ENCODE measurements at regions not wholly inside any gene's neighbourhood (a gene's known extent, or its start where the extent isn't known, plus 50 kb on each side); places are given as distances from the start of the nearest gene placed in this dataset.
"Not testable (repeated sequence)": the region's sequence is repeated elsewhere in the genome, so short reads cannot be mapped to it uniquely, and the experiment has no call there.

GRCh38 chr20:1735417-1736089, 78.0 kb upstream of the SIRPG start:
- H3K4me3 ChIP-seq (ENCODE audit: low read length) = no peak overlapping the region
- no peaks in the 10 kb centered on the region for H3K9me3 ChIP-seq (ENCODE audit: control insufficient read depth, low read length)
- H3K27me3 ChIP-seq (replicated peaks; ENCODE audit: control insufficient read depth, insufficient read depth, low read length) = peaks cover 3% of the 10 kb centered on the region
- H3K9ac ChIP-seq (ENCODE audit: low read length) = no peak overlapping the region
- no peaks in the 10 kb centered on the region for H3K4me1 ChIP-seq (ENCODE audit: control insufficient read depth, insufficient read depth, low read length)
- H3K36me3 ChIP-seq (ENCODE audit: control insufficient read depth, insufficient read depth, low read length, severe bottlenecking) = no peaks in the 10 kb centered on the region
- DNase-seq (ENCODE audit: low read depth) = no peak

- H3K36me3 ChIP-seq (ENCODE audit: control insufficient read depth, insufficient read depth, low read length, severe bottlenecking) = no peaks in the 10 kb centered on the region
- no peaks in the 10 kb centered on the region for H3K4me1 ChIP-seq (ENCODE audit: control insufficient read depth, insufficient read depth, low read length)
- H3K9me3 ChIP-seq (ENCODE audit: control insufficient read depth, low read length) = no peaks in the 10 kb centered on the region
- no peak for DNase-seq (ENCODE audit: low read depth)
- no peak overlapping the region for H3K9ac ChIP-seq (ENCODE audit: low read length)
- H3K27me3 ChIP-seq (replicated peaks; ENCODE audit: control insufficient read depth, insufficient read depth, low read length) = peaks cover 3% of the 10 kb centered on the region
- no peak overlapping the region for H3K4me3 ChIP-seq (ENCODE audit: low read length)
Measured at GRCh38 chr20:1734269-1734858, 76.8 kb upstream of the SIRPG start.

- not testable (repeated sequence) for H3K4me3 ChIP-seq (ENCODE audit: low read length); H3K4me1 ChIP-seq (ENCODE audit: control insufficient read depth, insufficient read depth, low read length); DNase-seq (ENCODE audit: low read depth); H3K9me3 ChIP-seq (ENCODE audit: control insufficient read depth, low read length); H3K27me3 ChIP-seq (replicated peaks; ENCODE audit: control insufficient read depth, insufficient read depth, low read length); H3K9ac ChIP-seq (ENCODE audit: low read length); H3K36me3 ChIP-seq (ENCODE audit: control insufficient read depth, insufficient read depth, low read length, severe bottlenecking)
Measured at GRCh38 chr20:1731828-1732375, 74.3 kb upstream of the SIRPG start.

GRCh38 chr20:1730981-1731711, 73.6 kb upstream of the SIRPG start:
- H3K4me3 ChIP-seq (ENCODE audit: low read length); H3K9ac ChIP-seq (ENCODE audit: low read length); H3K4me1 ChIP-seq (ENCODE audit: control insufficient read depth, insufficient read depth, low read length); H3K36me3 ChIP-seq (ENCODE audit: control insufficient read depth, insufficient read depth, low read length, severe bottlenecking); DNase-seq (ENCODE audit: low read depth); H3K27me3 ChIP-seq (replicated peaks; ENCODE audit: control insufficient read depth, insufficient read depth, low read length); H3K9me3 ChIP-seq (ENCODE audit: control insufficient read depth, low read length): not testable (repeated sequence)

GRCh38 chr20:1727303-1727702, 69.7 kb upstream of the SIRPG start:
- not testable (repeated sequence) for H3K9me3 ChIP-seq (ENCODE audit: control insufficient read depth, low read length); DNase-seq (ENCODE audit: low read depth); H3K27me3 ChIP-seq (replicated peaks; ENCODE audit: control insufficient read depth, insufficient read depth, low read length); H3K9ac ChIP-seq (ENCODE audit: low read length); H3K4me3 ChIP-seq (ENCODE audit: low read length); H3K4me1 ChIP-seq (ENCODE audit: control insufficient read depth, insufficient read depth, low read length); H3K36me3 ChIP-seq (ENCODE audit: control insufficient read depth, insufficient read depth, low read length, severe bottlenecking)

GRCh38 chr20:1724901-1725300, 67.3 kb upstream of the SIRPG start:
- H3K4me3 ChIP-seq (ENCODE audit: low read length) = no peak overlapping the region
- H3K4me1 ChIP-seq (ENCODE audit: control insufficient read depth, insufficient read depth, low read length) = no peaks in the 10 kb centered on the region
- no peaks in the 10 kb centered on the region for H3K27me3 ChIP-seq (replicated peaks; ENCODE audit: control insufficient read depth, insufficient read depth, low read length)
- H3K9me3 ChIP-seq (ENCODE audit: control insufficient read depth, low read length) = no peaks in the 10 kb centered on the region
- DNase-seq (ENCODE audit: low read depth) = no peak
- H3K36me3 ChIP-seq (ENCODE audit: control insufficient read depth, insufficient read depth, low read length, severe bottlenecking) = no peaks in the 10 kb centered on the region
- H3K9ac ChIP-seq (ENCODE audit: low read length) = no peak overlapping the region

GRCh38 chr20:1722513-1723050, 65.0 kb upstream of the SIRPG start:
- Histone ChIP-seq H3K9ac (ENCODE audit: low read length) (no peak overlapping the region), H3K27me3 (replicated peaks; ENCODE audit: control insufficient read depth, insufficient read depth, low read length) (no peaks in the 10 kb centered on the region), H3K4me1 (ENCODE audit: control insufficient read depth, insufficient read depth, low read length) (peaks cover 10% of the 10 kb centered on the region), H3K36me3 (ENCODE audit: control insufficient read depth, insufficient read depth, low read length, severe bottlenecking) (no peaks in the 10 kb centered on the region), H3K9me3 (ENCODE audit: control insufficient read depth, low read length) (no peaks in the 10 kb centered on the region), H3K4me3 (ENCODE audit: low read length) (no peak overlapping the region)
- DNase-seq (ENCODE audit: low read depth) = no peak

GRCh38 chr20:1721687-1722512, 64.3 kb upstream of the SIRPG start:
- H3K9ac ChIP-seq (ENCODE audit: low read length) = no peak overlapping the region
- no peaks in the 10 kb centered on the region for H3K9me3 ChIP-seq (ENCODE audit: control insufficient read depth, low read length)
- no peak overlapping the region for H3K4me3 ChIP-seq (ENCODE audit: low read length)
- peaks cover 10% of the 10 kb centered on the region for H3K4me1 ChIP-seq (ENCODE audit: control insufficient read depth, insufficient read depth, low read length)
- DNase-seq (ENCODE audit: low read depth) = no peak
- H3K27me3 ChIP-seq (replicated peaks; ENCODE audit: control insufficient read depth, insufficient read depth, low read length) = no peaks in the 10 kb centered on the region
- no peaks in the 10 kb centered on the region for H3K36me3 ChIP-seq (ENCODE audit: control insufficient read depth, insufficient read depth, low read length, severe bottlenecking)

- Histone ChIP-seq H3K4me3 (ENCODE audit: low read length) (no peak overlapping the region), H3K9me3 (ENCODE audit: control insufficient read depth, low read length) (no peaks in the 10 kb centered on the region), H3K27me3 (replicated peaks; ENCODE audit: control insufficient read depth, insufficient read depth, low read length) (no peaks in the 10 kb centered on the region), H3K4me1 (ENCODE audit: control insufficient read depth, insufficient read depth, low read length) (peaks cover 10% of the 10 kb centered on the region), H3K36me3 (ENCODE audit: control insufficient read depth, insufficient read depth, low read length, severe bottlenecking) (no peaks in the 10 kb centered on the region), H3K9ac (ENCODE audit: low read length) (no peak overlapping the region)
- DNase-seq (ENCODE audit: low read depth) = no peak
Measured at GRCh38 chr20:1720845-1721475, 63.4 kb upstream of the SIRPG start.

GRCh38 chr20:1720226-1720625, 62.6 kb upstream of the SIRPG start:
- H3K9ac ChIP-seq (ENCODE audit: low read length) = no peak overlapping the region
- no peak for DNase-seq (ENCODE audit: low read depth)
- H3K4me1 ChIP-seq (ENCODE audit: control insufficient read depth, insufficient read depth, low read length) = peaks cover 10% of the 10 kb centered on the region
- no peaks in the 10 kb centered on the region for H3K9me3 ChIP-seq (ENCODE audit: control insufficient read depth, low read length)
- no peaks in the 10 kb centered on the region for H3K36me3 ChIP-seq (ENCODE audit: control insufficient read depth, insufficient read depth, low read length, severe bottlenecking)
- H3K27me3 ChIP-seq (replicated peaks; ENCODE audit: control insufficient read depth, insufficient read depth, low read length) = no peaks in the 10 kb centered on the region
- H3K4me3 ChIP-seq (ENCODE audit: low read length) = no peak overlapping the region

Measured in adipocyte (in vitro differentiated cells).